ENCODE measurements at regions not wholly inside any gene's neighbourhood (a gene's known extent, or its start where the extent isn't known, plus 50 kb on each side); places are given as distances from the start of the nearest gene placed in this dataset.
A peak's percentile ranks its signal among the peaks of the same experiment; 100 is the strongest.
"Not testable (repeated sequence)": the region's sequence is repeated elsewhere in the genome, so short reads cannot be mapped to it uniquely, and the experiment has no call there.

GRCh38 chrX:65407662-65408061, 126.9 kb downstream of the LAS1L start:
- intact Hi-C loops (cut with micrococcal nuclease); DNase-seq (ENCODE audit: low read depth, low spot score); H2AFZ ChIP-seq (ENCODE audit: low read depth, low read length); dilution Hi-C loops (cut with MboI; ENCODE audit: extremely low pct_ligation_motif_present, low sequenced_read_pairs); H4K20me1 ChIP-seq (replicated peaks; ENCODE audit: control insufficient read depth, extremely low read depth, insufficient read depth, low read length); H3K79me2 ChIP-seq (ENCODE audit: control insufficient read depth, insufficient read depth, low read length); H3K27me3 ChIP-seq (ENCODE audit: control insufficient read depth in 2 of 2, insufficient read depth in 2 of 2, low read length in 2 of 2); BruUV-seq (replicated peaks); H3K9me1 ChIP-seq (replicated peaks; ENCODE audit: control insufficient read depth, extremely low read depth, insufficient read depth, low read length); H3K4me3 ChIP-seq (replicated peaks in 1 of 3; ENCODE audit: insufficient read depth in 1 of 3, low read depth in 1 of 3, low read length in 3 of 3); H3K9me3 ChIP-seq (replicated peaks; ENCODE audit: control insufficient read depth, insufficient read depth, low read length); POLR2A ChIA-PET; H3K4me2 ChIP-seq (ENCODE audit: insufficient read depth, low read length); H3K27ac ChIP-seq (ENCODE audit: insufficient read depth, low read depth, low read length); H3K4me1 ChIP-seq (ENCODE audit: control insufficient read depth, extremely low read depth, insufficient read depth, low read length); H3K36me3 ChIP-seq (ENCODE audit: control insufficient read depth in 2 of 2, extremely low read depth in 1 of 2, insufficient read depth in 2 of 2, low read length in 2 of 2); FAIRE-seq; H3K9ac ChIP-seq (replicated peaks; ENCODE audit: extremely low read depth, insufficient read depth, low read length); CTCF ChIA-PET: not testable (repeated sequence)

- no peak overlapping the region for H3K4me3 ChIP-seq (replicated peaks in 1 of 3; ENCODE audit: insufficient read depth in 1 of 3, low read depth in 1 of 3, low read length in 3 of 3)
- no peaks in the 10 kb centered on the region for H3K9me3 ChIP-seq (replicated peaks; ENCODE audit: control insufficient read depth, insufficient read depth, low read length)
- intact Hi-C loops (cut with micrococcal nuclease) = no loop called here
- BruUV-seq (replicated peaks) = no TSS peak
- H3K79me2 ChIP-seq (ENCODE audit: control insufficient read depth, insufficient read depth, low read length) = no peaks in the 10 kb centered on the region
- no peaks in the 10 kb centered on the region for H3K9me1 ChIP-seq (replicated peaks; ENCODE audit: control insufficient read depth, extremely low read depth, insufficient read depth, low read length)
- TF ChIP-seq EZH2 (IDR thresholded peaks at IDR 0.05; ENCODE audit: borderline replicate concordance, low read depth, low read length, severe bottlenecking) = peak; percentile 79
- no peak for TF ChIP-seq MAX (IDR thresholded peaks at IDR 0.05; ENCODE audit: insufficient read depth, insufficient read length)
- no peak for TF ChIP-seq GATA2 (IDR thresholded peaks at IDR 0.05; ENCODE audit: insufficient read depth, insufficient read length, low read depth, low read length)
- TF ChIP-seq POLR2A (IDR thresholded peaks at IDR 0.05; ENCODE audit: low read depth, low read length) = no peak
- DNase-seq (ENCODE audit: low read depth, low spot score) = no peak
- peaks cover 6 to 7% of the 10 kb centered on the region in 2 experiments for H3K27me3 ChIP-seq (ENCODE audit: control insufficient read depth in 2 of 2, insufficient read depth in 2 of 2, low read length in 2 of 2)
- no peak overlapping the region for H3K27ac ChIP-seq (ENCODE audit: insufficient read depth, low read depth, low read length)
- H3K4me1 ChIP-seq (ENCODE audit: control insufficient read depth, extremely low read depth, insufficient read depth, low read length) = no peaks in the 10 kb centered on the region
- no peak overlapping the region for H3K9ac ChIP-seq (replicated peaks; ENCODE audit: extremely low read depth, insufficient read depth, low read length)
- no peak for FAIRE-seq
- no peak overlapping the region for H2AFZ ChIP-seq (ENCODE audit: low read depth, low read length)
- H4K20me1 ChIP-seq (replicated peaks; ENCODE audit: control insufficient read depth, extremely low read depth, insufficient read depth, low read length) = no peaks in the 10 kb centered on the region
- H3K36me3 ChIP-seq (ENCODE audit: control insufficient read depth in 2 of 2, extremely low read depth in 1 of 2, insufficient read depth in 2 of 2, low read length in 2 of 2) = no peaks in the 10 kb centered on the region
- dilution Hi-C loops (cut with MboI; ENCODE audit: extremely low pct_ligation_motif_present, low sequenced_read_pairs) = no loop called here
- CTCF ChIA-PET = no interaction called here
- POLR2A ChIA-PET = no interaction called here
- no peak overlapping the region for H3K4me2 ChIP-seq (ENCODE audit: insufficient read depth, low read length)
Observed at GRCh38 chrX:65407157-65407626, 127.4 kb downstream of the LAS1L start.

Data from endothelial cell of umbilical vein (primary cell).